ENCODE measurements at regions not wholly inside any gene's neighbourhood (a gene's known extent, or its start where the extent isn't known, plus 50 kb on each side); places are given as distances from the start of the nearest gene placed in this dataset.
"Not testable (repeated sequence)": the region's sequence is repeated elsewhere in the genome, so short reads cannot be mapped to it uniquely, and the experiment has no call there.

GRCh38 chr3:140821493-140821892, 120.1 kb upstream of the SLC25A36 start:
- DNase-seq: no peak

- DNase-seq: no peak
Observed at GRCh38 chr3:140822401-140823047, 119.1 kb upstream of the SLC25A36 start.

GRCh38 chr3:140823106-140823505, 118.5 kb upstream of the SLC25A36 start:
- DNase-seq: no peak

- no peak for DNase-seq
Observed at GRCh38 chr3:140827894-140828293, 113.7 kb upstream of the SLC25A36 start.

- no peak for DNase-seq
Observed at GRCh38 chr3:140828585-140828984, 113.1 kb upstream of the SLC25A36 start.

GRCh38 chr3:140829796-140830195, 111.8 kb upstream of the SLC25A36 start:
- DNase-seq: no peak

DNA sequence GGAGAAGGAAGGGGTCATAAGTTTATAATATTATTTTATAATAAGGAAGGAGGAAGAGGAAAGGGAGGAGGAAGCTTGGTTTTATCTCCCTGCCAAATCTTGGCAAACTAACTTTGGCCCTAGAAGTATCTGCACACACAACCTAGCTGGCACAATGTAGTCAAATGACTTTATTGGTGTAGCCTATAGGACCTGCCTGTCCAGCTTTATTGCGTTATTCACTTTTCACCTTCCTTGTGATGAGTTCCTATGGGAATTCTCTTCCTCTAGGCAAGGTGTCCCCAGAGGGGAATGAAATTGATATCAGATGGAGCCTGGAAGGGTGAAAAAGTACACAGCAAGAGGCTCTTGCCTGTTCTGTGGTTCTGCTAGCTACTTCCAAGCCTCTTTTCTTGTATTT, 111.2 kb upstream of the SLC25A36 start:
- no peak for DNase-seq

DNA sequence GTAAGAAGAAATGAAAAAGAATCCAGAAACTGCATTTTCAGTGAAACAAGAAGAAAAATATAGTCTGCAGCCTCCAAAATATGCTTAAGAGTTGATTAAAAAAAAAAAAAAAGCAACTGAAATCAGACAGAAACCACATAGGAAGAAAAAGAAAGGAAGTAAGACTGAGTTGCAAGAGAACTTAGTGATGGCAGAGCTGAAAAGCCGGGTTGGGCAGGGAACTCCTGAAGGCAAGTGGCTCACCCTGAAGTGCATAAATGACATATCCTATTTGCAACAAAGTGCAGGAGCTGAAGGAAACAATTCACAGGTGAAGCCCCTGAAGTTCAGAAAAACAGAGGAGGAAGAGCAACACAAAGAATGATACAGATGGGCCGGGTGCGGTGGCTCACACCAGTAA, 108.8 kb upstream of the SLC25A36 start:
- DNase-seq: no peak

DNA sequence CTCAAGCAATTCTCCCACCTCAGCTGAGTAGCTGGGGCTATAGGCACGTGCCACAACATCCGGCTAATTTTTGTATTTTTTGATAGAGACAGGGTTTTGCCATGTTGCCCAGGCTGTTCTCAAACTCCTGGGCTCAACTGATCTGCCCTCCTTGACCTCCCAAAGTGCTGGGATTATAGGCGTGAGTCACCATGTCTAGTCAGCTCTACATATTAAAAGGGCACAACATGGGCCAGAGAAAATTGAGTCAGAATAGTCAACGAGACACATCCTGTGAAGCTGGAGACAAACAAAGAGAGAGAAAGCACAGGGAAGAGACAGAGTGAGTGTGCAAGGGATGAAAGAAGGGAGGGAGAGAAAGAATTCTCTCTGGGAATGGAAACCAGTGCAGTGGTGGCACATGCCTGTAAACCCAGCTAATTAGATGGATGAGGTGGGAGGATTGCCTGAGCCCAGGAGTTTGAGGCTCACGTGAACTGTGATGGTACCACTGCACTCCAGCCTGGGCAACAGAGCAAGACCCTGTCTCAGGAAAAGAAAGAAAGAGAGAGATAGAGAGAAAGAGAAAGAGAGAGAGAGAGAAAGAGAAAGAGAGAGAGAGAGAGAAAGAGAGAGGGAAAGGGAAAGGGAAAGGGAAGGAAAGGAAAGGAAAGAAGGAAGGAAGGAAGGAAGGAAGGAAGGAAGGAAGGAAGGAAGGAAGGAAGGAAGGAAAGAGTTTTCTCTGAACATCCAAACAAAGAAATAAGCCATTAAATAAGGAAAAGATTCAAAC, 107.2 kb upstream of the SLC25A36 start:
- no peak for DNase-seq

DNA sequence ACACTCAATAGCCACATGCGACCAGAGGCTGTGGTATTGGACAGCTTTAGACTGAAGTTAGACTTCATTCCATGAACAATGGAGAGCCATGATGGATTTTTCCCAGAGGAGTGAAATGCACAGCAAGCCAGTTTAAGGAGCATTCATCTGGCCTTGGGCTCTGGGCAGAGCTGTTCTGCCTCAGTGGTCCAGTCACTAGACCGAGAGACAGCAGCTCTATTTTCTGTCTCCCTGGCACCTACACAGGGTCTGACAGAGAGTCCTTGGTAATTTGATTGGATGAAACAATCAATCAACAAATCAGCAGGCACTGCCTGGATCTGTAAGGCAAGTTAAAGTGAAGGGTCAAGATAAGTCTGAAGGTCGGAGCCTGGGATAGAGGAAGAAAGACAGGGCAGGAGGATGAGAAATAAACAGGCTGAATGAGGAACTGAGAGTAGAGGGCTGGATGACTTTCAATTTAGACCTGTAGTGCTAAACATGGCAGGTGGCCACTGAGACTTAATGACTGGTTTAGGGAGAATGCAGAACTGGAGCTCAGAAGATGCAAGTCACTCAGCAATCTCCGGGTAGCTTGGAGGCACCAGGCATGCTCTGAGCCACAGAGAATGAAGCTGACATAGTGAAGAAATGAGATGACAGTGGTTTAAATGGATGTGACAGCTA, 98.5 kb upstream of the SLC25A36 start:
- no peak for DNase-seq

DNA sequence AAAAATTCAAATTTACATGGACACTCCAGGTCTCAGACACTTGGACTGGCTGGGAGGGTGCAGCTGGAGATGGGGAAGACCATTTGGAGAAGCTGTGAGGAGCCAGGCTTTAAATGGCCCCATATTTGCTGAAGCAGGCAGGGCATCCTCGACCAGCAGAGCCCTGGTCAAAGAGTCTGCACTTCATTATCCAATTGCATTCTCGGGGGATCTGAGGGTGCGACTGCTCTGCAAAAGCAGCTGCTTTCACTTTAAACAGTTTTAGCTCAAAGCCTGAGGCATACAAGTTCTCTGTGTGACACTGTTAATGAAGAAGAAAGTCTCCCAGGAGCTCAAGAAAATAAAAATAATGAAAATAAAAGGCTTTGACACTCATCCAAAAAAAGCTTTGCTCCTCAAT, 98.0 kb upstream of the SLC25A36 start:
- DNase-seq: no peak

- DNase-seq: no peak
Observed at GRCh38 chr3:140844072-140844471, 97.6 kb upstream of the SLC25A36 start.

DNA sequence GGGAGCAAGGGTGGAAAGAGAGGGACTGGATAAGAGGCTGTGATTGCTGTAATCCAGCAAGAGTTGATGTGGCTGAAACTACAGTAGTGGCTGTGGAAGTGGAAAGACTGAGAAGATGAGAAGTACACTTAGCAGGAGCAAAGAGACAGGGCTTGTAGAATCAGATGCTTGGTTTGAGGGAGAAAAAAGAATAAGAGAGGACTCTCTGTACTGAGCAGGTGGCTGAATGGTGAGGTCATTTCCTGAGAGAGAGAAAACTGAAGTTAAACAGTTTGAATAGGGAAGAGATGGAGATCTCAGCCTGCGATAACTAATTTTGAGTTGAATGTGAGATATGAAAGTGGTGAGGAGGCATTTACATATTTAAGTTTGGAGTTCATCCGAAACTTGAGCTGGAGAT, 95.8 kb upstream of the SLC25A36 start:
- DNase-seq: no peak

DNA sequence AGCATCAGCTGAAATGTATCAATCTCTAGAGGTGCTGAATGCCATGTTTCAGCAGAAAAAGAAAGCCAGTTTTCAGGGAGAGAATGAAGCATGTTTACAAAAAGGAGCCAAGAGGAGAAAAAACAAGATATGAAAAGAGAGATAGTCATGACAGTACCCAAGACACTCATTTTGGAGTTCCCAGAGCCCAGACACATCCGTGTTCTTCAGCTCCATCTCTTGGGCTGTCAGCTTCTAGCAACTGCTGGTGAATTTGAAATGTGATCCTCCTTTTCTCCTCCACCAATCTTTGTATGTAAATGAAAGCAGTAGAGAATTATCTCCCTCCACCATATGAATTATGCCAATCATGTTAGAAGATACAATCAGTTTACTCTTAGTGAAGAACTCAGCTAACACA, 93.0 kb upstream of the SLC25A36 start:
- DNase-seq: no peak

DNA sequence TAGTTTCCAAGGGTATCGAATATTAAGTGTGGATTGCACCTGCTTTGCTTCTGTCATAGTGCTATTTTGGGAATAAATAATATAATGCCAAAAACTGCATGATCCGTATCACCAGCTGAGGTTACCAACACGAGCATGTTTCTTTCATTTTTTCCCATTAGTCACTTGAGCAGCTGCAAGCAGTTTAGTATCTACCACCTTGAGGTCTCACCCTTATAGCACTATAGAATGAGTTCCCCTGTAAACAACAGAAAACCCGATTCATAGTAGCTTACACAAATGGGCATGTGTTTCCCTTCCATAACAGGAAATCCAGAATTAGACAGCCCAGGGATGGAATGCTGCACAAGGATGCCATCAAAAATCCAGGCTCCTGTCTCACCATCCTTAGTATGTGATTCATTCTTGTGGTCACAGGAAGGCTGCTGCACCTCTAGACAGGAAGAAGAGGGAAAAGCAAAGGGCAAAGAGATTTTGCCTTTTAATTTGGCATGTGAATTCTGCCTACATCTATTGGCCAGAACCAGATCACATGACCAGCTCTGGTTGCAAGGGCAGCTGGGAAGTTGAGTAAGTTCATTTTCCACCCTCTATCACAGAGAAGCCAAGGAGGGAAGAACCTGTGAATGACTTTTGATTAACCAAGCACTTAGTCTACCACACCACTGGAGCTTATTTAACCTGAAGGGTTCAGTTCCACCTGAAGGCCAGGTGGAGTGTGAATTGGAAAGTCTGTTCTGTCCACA, 91.3 kb upstream of the SLC25A36 start:
- DNase-seq: no peak

- no peak for DNase-seq
Observed at GRCh38 chr3:140854961-140855360, 86.7 kb upstream of the SLC25A36 start.

DNA sequence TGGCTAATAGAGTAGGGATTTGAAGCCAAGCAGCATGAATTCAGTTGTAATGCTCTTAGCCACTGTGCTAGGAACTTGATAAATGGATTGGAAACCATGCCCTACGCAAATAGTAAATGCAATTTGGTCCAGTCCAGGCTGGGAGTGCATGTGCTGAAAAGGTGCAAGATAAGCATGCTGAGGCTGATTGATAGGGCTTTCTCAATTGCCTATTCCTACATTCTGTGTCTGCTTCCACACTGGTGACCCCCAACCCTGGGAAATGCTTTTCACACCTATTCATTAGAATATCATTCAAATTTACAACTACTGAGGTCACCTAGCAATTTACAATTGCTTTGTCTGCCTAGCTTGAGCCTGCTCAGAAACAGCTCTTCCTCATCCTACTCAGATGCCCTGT, 84.7 kb upstream of the SLC25A36 start:
- no peak for DNase-seq

GRCh38 chr3:140857993-140858392, 83.6 kb upstream of the SLC25A36 start:
- DNase-seq: no peak

DNA sequence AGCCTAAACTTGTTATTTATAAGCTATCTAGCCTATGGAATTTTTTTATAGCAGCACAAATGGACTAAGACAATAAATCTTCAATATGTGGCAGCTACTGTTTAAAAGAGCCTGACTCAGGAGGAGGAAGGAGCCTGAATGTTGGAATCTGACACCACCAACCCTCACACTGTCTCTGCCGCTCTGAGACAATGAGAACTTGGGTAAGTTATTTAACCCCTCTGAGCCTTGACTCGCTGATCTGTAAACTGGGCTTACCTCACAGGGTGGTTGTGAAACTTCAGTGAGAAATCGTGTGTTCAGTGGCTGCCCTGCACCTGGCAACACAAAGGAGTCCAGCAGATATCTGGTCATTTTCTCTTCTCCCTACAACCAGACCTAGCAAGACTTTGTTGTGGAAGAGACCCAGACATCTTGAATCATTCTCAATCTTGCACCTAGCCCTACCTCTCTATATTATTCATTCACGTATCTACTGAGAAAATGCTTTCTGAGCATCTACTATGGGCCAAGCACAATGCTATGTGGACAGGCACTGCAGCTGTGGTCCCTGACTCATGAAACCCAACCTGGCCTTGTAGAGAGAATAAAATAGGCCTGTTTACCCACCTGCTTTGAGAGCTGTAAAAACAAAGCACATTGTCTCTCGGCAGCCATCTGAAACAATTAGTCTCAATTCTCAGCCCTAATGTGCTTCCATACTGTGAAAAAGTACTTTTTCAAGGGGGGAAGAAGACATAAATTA, 81.9 kb upstream of the SLC25A36 start:
- DNase-seq: no peak

DNA sequence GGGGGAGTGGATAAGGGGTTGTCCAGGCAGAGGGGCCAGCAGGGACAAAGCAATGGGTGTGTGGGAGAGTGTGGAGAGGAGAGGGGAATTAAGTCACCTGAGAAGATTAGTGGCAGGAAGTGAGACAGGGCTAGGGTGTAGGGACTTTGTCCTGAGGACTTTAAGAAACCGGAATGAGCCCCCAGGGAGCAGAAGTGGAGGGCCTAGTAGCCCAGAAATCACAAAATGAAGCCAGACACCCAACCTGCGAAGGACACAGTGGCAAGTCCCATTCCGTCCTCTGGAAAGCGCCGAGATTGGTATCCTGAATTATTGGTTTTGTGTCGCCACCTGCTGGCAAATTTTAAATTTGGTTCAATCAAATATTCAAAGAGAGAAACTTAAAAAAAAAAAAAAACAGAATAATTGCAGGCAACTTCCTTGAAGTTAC, 78.0 kb upstream of the SLC25A36 start:
- peak; percentile 67 for DNase-seq

- no peak for DNase-seq
Observed at GRCh38 chr3:140870351-140870750, 71.3 kb upstream of the SLC25A36 start.

DNA sequence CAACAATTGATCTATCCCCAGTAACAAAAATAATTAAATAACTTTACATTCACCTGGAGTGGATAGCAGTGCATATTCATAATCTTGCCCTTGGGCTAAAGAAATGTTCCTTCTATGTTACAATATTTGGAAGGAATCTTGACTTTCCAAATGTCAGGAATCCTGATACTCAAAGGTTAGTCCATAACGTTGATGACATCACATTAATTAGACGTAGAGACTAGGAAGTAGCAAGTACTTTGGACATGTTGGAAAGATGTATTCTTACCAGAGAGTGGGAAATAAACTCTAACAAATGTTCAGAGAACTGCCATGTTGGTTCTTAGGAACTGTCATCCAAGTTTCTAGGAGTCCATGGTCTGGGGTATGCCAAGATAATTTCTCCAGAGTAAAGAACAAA, 70.6 kb upstream of the SLC25A36 start:
- no peak for DNase-seq

GRCh38 chr3:140872165-140872564, 69.5 kb upstream of the SLC25A36 start:
- not testable (repeated sequence) for DNase-seq
